DOHH2 (cell line): ENCODE measurements at regions not wholly inside any gene's neighbourhood (a gene's known extent, or its start where the extent isn't known, plus 50 kb on each side); places are given as distances from the start of the nearest gene placed in this dataset.

Source experiments
- EZH2phosphoT487 ChIP-seq: fragments of 200-600 bp; sonication (generic); IDR thresholded peaks from 2 replicates; pipeline ENCODE4 v1.6.1; 2017; ENCODE audit warnings: borderline replicate concordance, mild to moderate bottlenecking, antibody characterized with exemption, low read length, moderate library complexity, mixed read lengths
- TF ChIP-seq, protein P1 (sequence below): fragments of 200-600 bp; sonication (generic); IDR thresholded peaks from one replicate; pipeline ENCODE4 v1.5.1; 2014; ENCODE audit warnings: antibody characterized with exemption, mild to moderate bottlenecking, low read depth, low read length; ENCODE audit not compliant: poor library complexity, severe bottlenecking

DNA sequence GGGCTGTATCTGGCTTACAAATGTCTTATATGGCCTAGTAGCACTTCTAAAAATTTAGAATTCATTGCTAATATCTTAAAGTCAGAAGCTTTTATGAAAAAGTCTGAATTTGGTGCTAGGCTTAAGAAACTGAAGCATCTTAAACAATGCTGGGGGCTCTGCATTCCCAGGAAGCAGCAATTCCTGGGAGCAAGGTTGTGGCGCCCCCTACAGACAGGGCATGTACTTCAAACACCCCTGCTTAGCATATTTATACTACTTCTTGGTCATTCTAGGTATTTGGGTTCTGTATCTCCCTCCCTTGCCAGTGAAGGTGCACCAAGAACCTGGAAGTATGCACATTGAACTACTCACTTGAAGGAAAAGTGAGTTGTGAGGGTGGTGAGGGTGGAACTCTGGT lies 64.6 kb upstream of the GRIA1 start:
- TF ChIP-seq, protein P1, sequence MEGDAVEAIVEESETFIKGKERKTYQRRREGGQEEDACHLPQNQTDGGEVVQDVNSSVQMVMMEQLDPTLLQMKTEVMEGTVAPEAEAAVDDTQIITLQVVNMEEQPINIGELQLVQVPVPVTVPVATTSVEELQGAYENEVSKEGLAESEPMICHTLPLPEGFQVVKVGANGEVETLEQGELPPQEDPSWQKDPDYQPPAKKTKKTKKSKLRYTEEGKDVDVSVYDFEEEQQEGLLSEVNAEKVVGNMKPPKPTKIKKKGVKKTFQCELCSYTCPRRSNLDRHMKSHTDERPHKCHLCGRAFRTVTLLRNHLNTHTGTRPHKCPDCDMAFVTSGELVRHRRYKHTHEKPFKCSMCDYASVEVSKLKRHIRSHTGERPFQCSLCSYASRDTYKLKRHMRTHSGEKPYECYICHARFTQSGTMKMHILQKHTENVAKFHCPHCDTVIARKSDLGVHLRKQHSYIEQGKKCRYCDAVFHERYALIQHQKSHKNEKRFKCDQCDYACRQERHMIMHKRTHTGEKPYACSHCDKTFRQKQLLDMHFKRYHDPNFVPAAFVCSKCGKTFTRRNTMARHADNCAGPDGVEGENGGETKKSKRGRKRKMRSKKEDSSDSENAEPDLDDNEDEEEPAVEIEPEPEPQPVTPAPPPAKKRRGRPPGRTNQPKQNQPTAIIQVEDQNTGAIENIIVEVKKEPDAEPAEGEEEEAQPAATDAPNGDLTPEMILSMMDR: peak; percentile 58
- no peak for TF ChIP-seq EZH2phosphoT487
